B cell (primary cell): ENCODE measurements at regions not wholly inside any gene's neighbourhood (a gene's known extent, or its start where the extent isn't known, plus 50 kb on each side); places are given as distances from the start of the nearest gene placed in this dataset.

ENCODE experiments used
- ATAC-seq: fragments of 200-7000 bp; cut with Tn5 transposase; one replicate; pipeline ENCODE4 v1.10.0; 2021; ENCODE audit warnings: low read depth, mild to moderate bottlenecking, moderate number of reproducible peaks, moderate library complexity
- CTCF ChIA-PET: fragments of 350-600 bp; sonication (Branson Sonifier 250); formaldehyde crosslinking; loops from one replicate; lab custom pipeline; 2021; ENCODE audit warnings: antibody characterized with exemption, inconsistent platforms; lab: Charles Lee
- POLR2A ChIA-PET: fragments of 350-600 bp; sonication (Branson Sonifier 250); formaldehyde crosslinking; loops from one replicate; lab custom pipeline; 2021; ENCODE audit warnings: antibody characterized with exemption; lab: Charles Lee
- DNase-seq: peaks from one replicate; pipeline ENCODE4 v3.0.0; 2013
- H2AFZ ChIP-seq: 2 replicates; pipeline ENCODE4 v1.6.1; 2012; ENCODE audit warnings: mild to moderate bottlenecking, low read depth, low read length; ENCODE audit not compliant: insufficient read depth, poor library complexity, severe bottlenecking
- H3K27ac ChIP-seq, 2 donors: 1 replicate in 1 of 2; 2 replicates in 1 of 2; pipeline ENCODE4 v1.5.1; 2012 to 2013; ENCODE audit warnings: low read length in 2 of 2, mild to moderate bottlenecking in 2 of 2, moderate library complexity in 1 of 2
- H3K27me3 ChIP-seq, 4 experiments: fragments of 200-600 bp in 1 of 4; sonication (generic) in 1 of 4; replicated peaks in 1 of 4; 1 replicate in 2 of 4; 2 replicates in 2 of 4; pipeline versions ENCODE4 v1.6.1 to v1.7.0; 2013 to 2016; ENCODE audit warnings: low read length in 3 of 4, mild to moderate bottlenecking in 2 of 4, mixed read lengths in 1 of 4, moderate library complexity in 1 of 4; ENCODE audit not compliant: insufficient read depth in 4 of 4, control insufficient read depth in 3 of 4; ENCODE audit errors: control extremely low read depth in 1 of 4
- H3K36me3 ChIP-seq, 2 experiments: replicated peaks in 1 of 2; 1 replicate in 1 of 2; 2 replicates in 1 of 2; pipeline versions ENCODE4 v1.6.1 to v1.7.1; 2013; ENCODE audit warnings: low read length in 1 of 2; ENCODE audit not compliant: insufficient read depth in 2 of 2, control insufficient read depth in 1 of 2; ENCODE audit errors: control extremely low read depth in 1 of 2, extremely low read depth in 1 of 2
- H3K4me1 ChIP-seq, 2 donors: fragments of 200-600 bp in 1 of 2; sonication (generic) in 1 of 2; 1 replicate in 1 of 2; 2 replicates in 1 of 2; pipeline versions ENCODE4 v1.5.1 to v1.6.1; 2013 to 2017; ENCODE audit warnings: low read length in 2 of 2; ENCODE audit not compliant: control insufficient read depth in 2 of 2, insufficient read depth in 2 of 2
- H3K4me2 ChIP-seq: replicated peaks from 2 replicates; pipeline ENCODE3; 2012; ENCODE audit warnings: mild to moderate bottlenecking, low read depth, low read length; ENCODE audit not compliant: poor library complexity, severe bottlenecking
- H3K4me3 ChIP-seq, 5 experiments: fragments of 200-600 bp in 1 of 5; sonication (generic) in 1 of 5; 1 replicate in 3 of 5; 2 replicates in 2 of 5; pipeline versions ENCODE4 v1.5.1 to v1.7.0; 2011 to 2016; ENCODE audit warnings: low read length in 4 of 5, mild to moderate bottlenecking in 4 of 5, low read depth in 2 of 5, control low read depth in 1 of 5, moderate library complexity in 1 of 5; ENCODE audit not compliant: insufficient read depth in 1 of 5; ENCODE audit errors: control extremely low read depth in 1 of 5, extremely low read depth in 1 of 5
- H3K79me2 ChIP-seq: fragments of 200-600 bp; sonication (generic); one replicate; pipeline ENCODE4 v1.6.0; 2016; ENCODE audit warnings: low read length; ENCODE audit not compliant: control insufficient read depth, insufficient read depth
- H3K9ac ChIP-seq: fragments of 200-600 bp; sonication (generic); 2 replicates; pipeline ENCODE4 v1.6.1; 2017; ENCODE audit warnings: mild to moderate bottlenecking, low read length, moderate library complexity
- H3K9me3 ChIP-seq, 3 donors: one replicate each; pipeline versions ENCODE4 v1.6.1 to v1.7.1; 2013; ENCODE audit warnings: low read length in 2 of 3; ENCODE audit not compliant: control insufficient read depth in 2 of 3, insufficient read depth in 1 of 3; ENCODE audit errors: control extremely low read depth in 1 of 3
- H4K20me1 ChIP-seq: 2 replicates; pipeline ENCODE4 v1.6.0; 2012; ENCODE audit warnings: mild to moderate bottlenecking, low read length; ENCODE audit not compliant: insufficient read depth, control insufficient read depth, poor library complexity, severe bottlenecking
- H3K27ac Mint-ChIP-seq: one replicate; pipeline ENCODE4 v1.8.0; 2021; ENCODE audit warnings: mixed read lengths
- H3K27me3 Mint-ChIP-seq: one replicate; pipeline ENCODE4 v1.8.0; 2021; ENCODE audit warnings: mixed read lengths
- H3K4me1 Mint-ChIP-seq: one replicate; pipeline ENCODE4 v1.8.0; 2021; ENCODE audit warnings: mixed read lengths
- H3K4me3 Mint-ChIP-seq: one replicate; pipeline ENCODE4 v1.8.0; 2021; ENCODE audit warnings: mixed read lengths
- H3K9me3 Mint-ChIP-seq: one replicate; pipeline ENCODE4 v1.8.0; 2022; ENCODE audit warnings: mixed read lengths; ENCODE audit not compliant: insufficient read depth
- EZH2 ChIP-seq: IDR thresholded peaks from 2 replicates; pipeline ENCODE4 v1.6.1; 2012; ENCODE audit warnings: borderline replicate concordance, low read depth, mild to moderate bottlenecking, moderate library complexity, low read length; ENCODE audit not compliant: insufficient read depth, poor library complexity, severe bottlenecking
- WGBS: methylation state at CpG from one replicate; pipeline ENCODE4 v1.1.5; 2013; ENCODE audit warnings: missing lambda C conversion rate; ENCODE audit not compliant: insufficient coverage; 5-methylcytosine and 5-hydroxymethylcytosine counted together
- intact Hi-C: fragments of 100-400 bp; cut with micrococcal nuclease; formaldehyde crosslinking; loops from one replicate; pipeline ENCODE4 v1.10.0; 2022
- TF ChIP-seq, protein P1 (sequence below): fragments of 200-600 bp; IDR thresholded peaks from one replicate; pipeline ENCODE4 v1.8.0; 2022; ENCODE audit warnings: antibody characterized with exemption, mild to moderate bottlenecking

DNA sequence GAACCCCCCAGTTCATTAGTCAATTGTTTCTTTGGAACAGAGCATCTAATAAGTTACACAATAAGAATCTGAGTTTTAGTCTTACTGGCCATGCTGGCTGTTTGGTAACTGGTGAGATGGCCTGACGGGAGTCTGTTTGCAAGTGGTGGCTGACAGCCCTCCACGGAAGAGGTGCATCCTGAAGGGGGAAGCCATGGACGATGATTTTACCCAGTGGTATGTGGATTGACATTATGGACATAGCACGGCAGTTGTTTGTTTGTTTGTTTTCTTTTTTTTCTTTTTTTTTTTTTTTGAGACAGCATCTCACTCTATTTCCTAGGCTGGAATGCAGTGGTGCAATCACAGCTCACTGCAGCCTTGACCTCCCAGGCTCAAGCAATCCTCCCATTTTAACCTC, 156.0 kb downstream of the RPLP1 start:
- DNase-seq (no peak), ATAC-seq (no peak)
- no peak overlapping the region for H3K9ac ChIP-seq
- no peaks in the 10 kb centered on the region for H3K9me3 ChIP-seq
- peaks cover 8% of the 10 kb centered on the region for H3K27me3 Mint-ChIP-seq
- H4K20me1 ChIP-seq, result no peaks in the 10 kb centered on the region
- POLR2A ChIA-PET, result interaction anchor here (0.7 kb wide), 1 partner anchor 389 kb away, joined by 3 read pairs; no protein-coding TSS in a partner anchor
- no peak overlapping the region for H2AFZ ChIP-seq
- no peak overlapping the region for H3K27ac ChIP-seq
- no peaks in the 10 kb centered on the region for H3K4me1 ChIP-seq
- peaks cover 0 to 4% (median 0%) of the 10 kb centered on the region in 4 experiments for H3K27me3 ChIP-seq
- CTCF ChIA-PET, result interaction anchor here (0.7 kb wide), 2 partner anchors 8 to 745 kb away, joined by 4 to 5 read pairs; no protein-coding TSS in a partner anchor
- no peak overlapping the region for H3K4me3 Mint-ChIP-seq
- H3K27ac Mint-ChIP-seq, result no peak overlapping the region
- H3K79me2 ChIP-seq, result no peaks in the 10 kb centered on the region
- H3K4me3 ChIP-seq, result no peak overlapping the region
- H3K36me3 ChIP-seq, result no peaks in the 10 kb centered on the region
- peaks cover 1% of the 10 kb centered on the region for H3K4me1 Mint-ChIP-seq
- no peak overlapping the region for H3K4me2 ChIP-seq
- TF ChIP-seq, protein P1, sequence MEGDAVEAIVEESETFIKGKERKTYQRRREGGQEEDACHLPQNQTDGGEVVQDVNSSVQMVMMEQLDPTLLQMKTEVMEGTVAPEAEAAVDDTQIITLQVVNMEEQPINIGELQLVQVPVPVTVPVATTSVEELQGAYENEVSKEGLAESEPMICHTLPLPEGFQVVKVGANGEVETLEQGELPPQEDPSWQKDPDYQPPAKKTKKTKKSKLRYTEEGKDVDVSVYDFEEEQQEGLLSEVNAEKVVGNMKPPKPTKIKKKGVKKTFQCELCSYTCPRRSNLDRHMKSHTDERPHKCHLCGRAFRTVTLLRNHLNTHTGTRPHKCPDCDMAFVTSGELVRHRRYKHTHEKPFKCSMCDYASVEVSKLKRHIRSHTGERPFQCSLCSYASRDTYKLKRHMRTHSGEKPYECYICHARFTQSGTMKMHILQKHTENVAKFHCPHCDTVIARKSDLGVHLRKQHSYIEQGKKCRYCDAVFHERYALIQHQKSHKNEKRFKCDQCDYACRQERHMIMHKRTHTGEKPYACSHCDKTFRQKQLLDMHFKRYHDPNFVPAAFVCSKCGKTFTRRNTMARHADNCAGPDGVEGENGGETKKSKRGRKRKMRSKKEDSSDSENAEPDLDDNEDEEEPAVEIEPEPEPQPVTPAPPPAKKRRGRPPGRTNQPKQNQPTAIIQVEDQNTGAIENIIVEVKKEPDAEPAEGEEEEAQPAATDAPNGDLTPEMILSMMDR, result no peak
- no peak for TF ChIP-seq EZH2
- H3K9me3 Mint-ChIP-seq, result no peaks in the 10 kb centered on the region
- WGBS, result 95% methylated on average over 2 of the region's 4 CpGs
- intact Hi-C loops, result no loop called here

DNA sequence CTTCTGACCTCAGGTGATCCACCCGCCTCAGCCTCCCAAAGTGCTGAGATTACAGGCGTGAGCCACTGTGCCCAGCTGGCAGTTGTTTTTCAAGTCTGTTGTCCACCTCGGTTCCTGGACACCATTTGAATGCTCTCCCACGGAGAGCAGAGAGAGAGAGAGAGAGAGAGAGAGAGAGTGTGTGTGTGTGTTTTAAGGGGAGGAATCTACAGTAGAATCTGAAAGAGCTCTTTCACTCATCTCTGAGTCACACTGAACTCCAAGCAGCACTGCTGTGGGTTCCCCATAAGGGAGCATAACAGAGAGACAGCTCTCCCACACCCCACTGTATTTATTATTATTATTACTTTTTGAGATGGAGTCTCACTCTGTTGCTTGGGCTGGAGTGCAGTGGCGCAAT, 156.6 kb downstream of the RPLP1 start:
- no peak for TF ChIP-seq EZH2
- peaks cover 1% of the 10 kb centered on the region for H3K4me1 Mint-ChIP-seq
- no peak overlapping the region for H2AFZ ChIP-seq
- peaks cover 8% of the 10 kb centered on the region for H3K27me3 Mint-ChIP-seq
- no peak for ATAC-seq
- ChIA-PET CTCF (interaction anchor here (0.7 kb wide), 1 partner anchor 745 kb away, joined by 4 read pairs; no protein-coding TSS in a partner anchor), POLR2A (interaction anchor here (0.7 kb wide), 1 partner anchor 389 kb away, joined by 3 read pairs; no protein-coding TSS in a partner anchor)
- H3K9me3 Mint-ChIP-seq, result no peaks in the 10 kb centered on the region
- no peaks in the 10 kb centered on the region for H3K79me2 ChIP-seq
- intact Hi-C loops, result no loop called here
- peaks cover 0 to 4% (median under 1%) of the 10 kb centered on the region in 4 experiments for H3K27me3 ChIP-seq
- no peak overlapping the region for H3K27ac ChIP-seq
- H3K36me3 ChIP-seq, result no peaks in the 10 kb centered on the region
- H3K9me3 ChIP-seq, result no peaks in the 10 kb centered on the region
- no peaks in the 10 kb centered on the region for H3K4me1 ChIP-seq
- H3K27ac Mint-ChIP-seq, result no peak overlapping the region
- no peak overlapping the region for H3K4me3 Mint-ChIP-seq
- H3K4me2 ChIP-seq, result no peak overlapping the region
- WGBS, result 91% methylated on average over 4 of the region's 5 CpGs
- no peak for DNase-seq
- no peak overlapping the region for H3K4me3 ChIP-seq
- no peaks in the 10 kb centered on the region for H4K20me1 ChIP-seq
- no peak overlapping the region for H3K9ac ChIP-seq
